Stimulated activated naive CD8-positive, alpha-beta T cell treated with anti-CD3 and anti-CD28 coated beads, Interleukin-15, Interleukin-2, amounts not matched to agents 100 ng/mL and 50 ng/mL, for 24 hours (primary cell): ENCODE measurements at regions not wholly inside any gene's neighbourhood (a gene's known extent, or its start where the extent isn't known, plus 50 kb on each side); places are given as distances from the start of the nearest gene placed in this dataset.

Experiments
- H3K27ac Mint-ChIP-seq: one replicate; pipeline ENCODE4 v1.8.0; 2021; ENCODE audit warnings: mild to moderate bottlenecking, mixed read lengths
- H3K27me3 Mint-ChIP-seq: one replicate; pipeline ENCODE4 v1.8.0; 2021; ENCODE audit warnings: mixed read lengths
- H3K36me3 Mint-ChIP-seq: one replicate; pipeline ENCODE4 v1.8.0; 2021; ENCODE audit warnings: low read depth, mixed read lengths
- H3K4me1 Mint-ChIP-seq: one replicate; pipeline ENCODE4 v1.8.0; 2021; ENCODE audit warnings: low read depth, mixed read lengths
- H3K4me3 Mint-ChIP-seq: one replicate; pipeline ENCODE4 v1.8.0; 2021; ENCODE audit warnings: mild to moderate bottlenecking, mixed read lengths
- H3K9me3 Mint-ChIP-seq: one replicate; pipeline ENCODE4 v1.8.0; 2021; ENCODE audit warnings: mixed read lengths

- Mint-ChIP-seq H3K36me3 (no peaks in the 10 kb centered on the region), H3K9me3 (no peaks in the 10 kb centered on the region), H3K27ac (no peak overlapping the region), H3K4me1 (no peaks in the 10 kb centered on the region), H3K27me3 (peaks cover 16% of the 10 kb centered on the region), H3K4me3 (no peak overlapping the region)
Measured at GRCh38 chr14:61154641-61155040, 126.5 kb downstream of the TMEM30B start.

GRCh38 chr14:61153914-61154545 lies 127.1 kb downstream of the TMEM30B start:
- peaks cover 16% of the 10 kb centered on the region for H3K27me3 Mint-ChIP-seq
- H3K9me3 Mint-ChIP-seq: no peaks in the 10 kb centered on the region
- H3K4me1 Mint-ChIP-seq: no peaks in the 10 kb centered on the region
- no peaks in the 10 kb centered on the region for H3K36me3 Mint-ChIP-seq
- H3K4me3 Mint-ChIP-seq: no peak overlapping the region
- H3K27ac Mint-ChIP-seq: no peak overlapping the region

DNA sequence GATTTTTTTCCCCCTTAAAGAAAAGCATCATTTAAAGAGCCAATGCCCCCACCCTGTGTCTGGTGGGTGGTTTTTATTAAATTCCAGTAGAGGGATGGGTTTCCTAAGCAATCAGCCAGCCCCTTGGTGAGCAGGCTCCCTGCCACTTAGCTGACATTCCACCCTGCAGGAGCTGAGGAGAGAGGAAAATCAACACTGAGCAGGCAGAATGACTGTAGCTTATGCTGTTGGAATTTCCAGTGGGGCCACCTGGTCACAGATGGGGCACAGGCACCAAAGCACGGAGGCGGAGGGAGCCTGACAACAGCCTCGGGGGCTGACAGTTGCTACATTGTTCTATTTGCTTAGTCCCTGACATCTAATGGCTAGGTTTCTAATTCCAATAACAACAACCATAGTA lies 127.7 kb downstream of the TMEM30B start:
- Mint-ChIP-seq H3K9me3 (no peaks in the 10 kb centered on the region), H3K27me3 (peaks cover 16% of the 10 kb centered on the region), H3K36me3 (no peaks in the 10 kb centered on the region), H3K4me1 (no peaks in the 10 kb centered on the region), H3K27ac (no peak overlapping the region), H3K4me3 (no peak overlapping the region)

DNA sequence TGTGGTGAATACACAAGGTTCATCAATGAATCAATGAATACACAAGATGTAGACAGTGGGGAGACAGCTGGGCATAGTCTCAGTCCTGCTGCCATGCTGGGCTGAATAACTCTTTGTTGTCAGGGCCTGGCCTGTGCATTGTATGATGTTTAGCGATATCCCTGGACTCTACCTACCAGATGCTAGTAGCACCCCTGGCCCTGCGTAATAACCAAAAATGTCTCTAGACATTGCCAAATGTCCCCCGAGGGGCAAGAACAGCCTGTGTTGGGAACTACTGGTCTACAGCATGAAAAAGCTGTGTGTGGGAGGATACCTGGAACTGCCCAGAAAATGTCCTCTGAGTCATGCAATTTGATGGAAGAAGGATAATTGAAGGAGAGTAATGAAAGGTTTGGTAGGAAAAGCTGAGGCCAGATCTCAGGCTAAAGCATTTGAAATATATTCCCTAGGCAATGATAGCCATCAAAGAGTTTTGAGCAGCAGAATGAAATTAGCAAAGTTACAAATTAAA lies 128.2 kb downstream of the TMEM30B start:
- Mint-ChIP-seq H3K27me3 (peaks cover 16% of the 10 kb centered on the region), H3K4me3 (no peak overlapping the region), H3K4me1 (no peaks in the 10 kb centered on the region), H3K9me3 (no peaks in the 10 kb centered on the region), H3K27ac (no peak overlapping the region), H3K36me3 (no peaks in the 10 kb centered on the region)

DNA sequence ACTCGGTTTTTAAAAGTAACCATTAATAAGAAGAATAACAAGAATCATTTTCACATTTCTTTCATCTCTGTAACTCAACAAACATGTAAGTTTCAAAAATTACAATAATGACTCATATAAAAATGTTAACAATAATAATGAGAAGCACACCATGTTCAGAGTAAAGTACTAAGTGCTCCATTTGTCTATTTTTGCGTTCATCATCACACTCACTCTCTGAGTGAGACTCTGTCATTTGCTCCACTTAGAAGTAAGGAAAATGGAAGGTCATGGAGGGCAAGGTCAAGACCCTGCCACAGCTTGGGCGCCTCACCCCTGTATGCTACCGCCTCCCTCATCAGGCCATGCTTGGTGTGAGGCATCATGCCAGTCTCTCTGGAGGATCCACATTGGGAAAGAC lies 129.9 kb downstream of the TMEM30B start:
- Mint-ChIP-seq H3K4me3 (no peak overlapping the region), H3K27me3 (peaks cover 10% of the 10 kb centered on the region), H3K4me1 (no peaks in the 10 kb centered on the region), H3K36me3 (no peaks in the 10 kb centered on the region), H3K9me3 (no peaks in the 10 kb centered on the region), H3K27ac (no peak overlapping the region)

DNA sequence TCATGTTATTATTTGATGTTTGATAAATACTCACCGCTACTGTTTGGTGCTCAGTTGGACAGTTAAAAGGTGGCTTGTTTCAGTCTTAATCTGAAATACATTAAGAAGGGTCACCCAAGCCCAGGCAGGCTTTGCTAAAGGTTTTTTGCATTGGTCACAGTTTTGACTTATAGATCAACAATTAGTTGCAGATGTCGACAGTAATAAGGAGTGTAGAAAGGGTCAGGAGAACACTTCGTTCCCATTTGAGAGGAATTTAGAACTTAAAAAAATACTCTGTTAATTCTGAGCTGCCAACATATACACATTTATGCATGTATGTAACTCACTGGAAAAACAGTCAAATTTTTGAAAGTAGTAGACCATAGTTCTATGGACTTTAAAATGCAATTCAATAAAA lies 130.3 kb downstream of the TMEM30B start:
- peaks cover 10% of the 10 kb centered on the region for H3K27me3 Mint-ChIP-seq
- H3K9me3 Mint-ChIP-seq: no peaks in the 10 kb centered on the region
- H3K27ac Mint-ChIP-seq: no peak overlapping the region
- H3K36me3 Mint-ChIP-seq: no peaks in the 10 kb centered on the region
- no peak overlapping the region for H3K4me3 Mint-ChIP-seq
- no peaks in the 10 kb centered on the region for H3K4me1 Mint-ChIP-seq

DNA sequence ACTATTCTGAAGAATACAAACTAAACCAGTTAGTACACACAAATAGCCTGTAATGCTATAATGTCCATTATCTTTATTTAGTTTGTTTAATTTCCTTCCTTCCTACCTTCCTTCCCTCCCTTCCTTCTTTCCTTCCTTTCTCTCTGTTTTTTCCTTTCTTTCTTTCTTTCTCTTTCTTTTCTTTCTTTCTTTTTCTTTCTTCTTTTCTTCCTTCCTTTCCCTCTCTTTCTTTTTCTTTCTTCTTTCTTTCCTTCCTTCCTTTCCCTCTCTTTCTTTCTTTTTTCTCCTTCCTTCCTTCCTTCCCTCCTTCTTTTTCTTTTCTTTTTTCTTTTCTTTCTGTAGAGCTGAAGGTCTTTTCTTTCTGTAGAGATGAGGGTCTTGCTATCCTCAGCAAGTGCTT lies 131.2 kb downstream of the TMEM30B start:
- peaks cover 8% of the 10 kb centered on the region for H3K27me3 Mint-ChIP-seq
- no peaks in the 10 kb centered on the region for H3K36me3 Mint-ChIP-seq
- no peak overlapping the region for H3K27ac Mint-ChIP-seq
- H3K9me3 Mint-ChIP-seq: peaks cover 6% of the 10 kb centered on the region
- H3K4me1 Mint-ChIP-seq: no peaks in the 10 kb centered on the region
- no peak overlapping the region for H3K4me3 Mint-ChIP-seq

- Mint-ChIP-seq H3K9me3 (peaks cover 11% of the 10 kb centered on the region), H3K27ac (no peak overlapping the region), H3K27me3 (peaks cover 6% of the 10 kb centered on the region), H3K4me3 (no peak overlapping the region), H3K4me1 (no peaks in the 10 kb centered on the region), H3K36me3 (no peaks in the 10 kb centered on the region)
Measured at GRCh38 chr14:61148742-61149350, 132.3 kb downstream of the TMEM30B start.

GRCh38 chr14:61147831-61148549 lies 133.1 kb downstream of the TMEM30B start:
- Mint-ChIP-seq H3K4me1 (no peaks in the 10 kb centered on the region), H3K27me3 (peaks cover 5% of the 10 kb centered on the region), H3K36me3 (no peaks in the 10 kb centered on the region), H3K4me3 (no peak overlapping the region), H3K27ac (no peak overlapping the region), H3K9me3 (peaks cover 16% of the 10 kb centered on the region)

DNA sequence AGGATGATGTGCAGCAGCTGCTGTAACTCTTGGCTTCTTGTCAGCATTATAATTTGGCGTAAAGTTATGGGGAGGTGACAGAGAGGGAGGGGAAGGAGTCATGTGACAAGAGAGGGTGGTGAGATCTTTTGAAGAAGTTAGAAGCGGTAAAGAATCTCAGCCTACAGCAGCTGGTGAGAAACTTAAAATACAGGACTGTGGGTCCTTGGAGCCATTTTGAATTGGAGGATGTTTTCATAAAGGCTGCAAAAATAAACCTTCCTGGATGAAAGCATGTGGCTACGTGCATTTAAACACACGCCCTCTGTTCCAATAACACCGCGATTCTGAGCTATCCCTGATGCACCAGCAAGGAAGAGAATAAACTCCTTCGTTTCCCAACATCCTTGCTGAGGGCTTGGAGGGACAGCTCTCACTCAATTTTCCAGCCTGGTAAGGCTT lies 133.7 kb downstream of the TMEM30B start:
- Mint-ChIP-seq H3K4me3 (no peak overlapping the region), H3K36me3 (no peaks in the 10 kb centered on the region), H3K4me1 (no peaks in the 10 kb centered on the region), H3K9me3 (peaks cover 20% of the 10 kb centered on the region), H3K27ac (no peak overlapping the region), H3K27me3 (peaks cover 3% of the 10 kb centered on the region)

GRCh38 chr14:61146899-61147298 lies 134.2 kb downstream of the TMEM30B start:
- Mint-ChIP-seq H3K9me3 (peaks cover 20% of the 10 kb centered on the region), H3K4me3 (no peak overlapping the region), H3K27ac (no peak overlapping the region), H3K27me3 (peaks cover 3% of the 10 kb centered on the region), H3K4me1 (no peaks in the 10 kb centered on the region), H3K36me3 (no peaks in the 10 kb centered on the region)

DNA sequence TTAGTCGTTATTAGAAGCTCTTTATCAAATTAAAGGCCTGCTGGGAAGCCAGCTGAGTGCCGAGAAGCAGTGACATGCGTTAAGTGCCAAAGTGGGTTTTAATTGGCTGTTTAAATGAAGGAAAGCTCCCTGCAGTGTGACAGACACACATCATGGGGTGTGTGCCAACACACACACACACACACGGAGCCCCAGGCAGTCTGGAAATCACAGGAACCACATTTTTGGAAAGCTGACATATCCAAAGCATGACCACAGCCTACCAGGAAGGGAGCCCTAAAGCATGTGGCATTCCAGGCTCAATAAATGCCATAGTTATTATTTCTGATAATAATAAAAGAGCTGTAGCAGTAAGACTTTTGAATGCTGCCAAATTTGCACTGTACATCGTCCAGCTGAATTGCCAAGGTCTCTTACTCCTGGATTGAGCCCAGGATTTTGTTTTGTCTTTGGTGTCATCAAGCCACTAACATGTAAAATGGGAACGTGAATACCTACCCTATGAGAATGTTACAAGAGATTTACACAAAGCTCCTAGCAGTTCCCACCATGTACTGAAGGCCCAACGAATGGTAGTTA lies 135.1 kb downstream of the TMEM30B start:
- peaks cover 20% of the 10 kb centered on the region for H3K9me3 Mint-ChIP-seq
- H3K27me3 Mint-ChIP-seq: peaks cover 3% of the 10 kb centered on the region
- H3K4me3 Mint-ChIP-seq: no peak overlapping the region
- H3K4me1 Mint-ChIP-seq: no peaks in the 10 kb centered on the region
- no peaks in the 10 kb centered on the region for H3K36me3 Mint-ChIP-seq
- H3K27ac Mint-ChIP-seq: no peak overlapping the region

DNA sequence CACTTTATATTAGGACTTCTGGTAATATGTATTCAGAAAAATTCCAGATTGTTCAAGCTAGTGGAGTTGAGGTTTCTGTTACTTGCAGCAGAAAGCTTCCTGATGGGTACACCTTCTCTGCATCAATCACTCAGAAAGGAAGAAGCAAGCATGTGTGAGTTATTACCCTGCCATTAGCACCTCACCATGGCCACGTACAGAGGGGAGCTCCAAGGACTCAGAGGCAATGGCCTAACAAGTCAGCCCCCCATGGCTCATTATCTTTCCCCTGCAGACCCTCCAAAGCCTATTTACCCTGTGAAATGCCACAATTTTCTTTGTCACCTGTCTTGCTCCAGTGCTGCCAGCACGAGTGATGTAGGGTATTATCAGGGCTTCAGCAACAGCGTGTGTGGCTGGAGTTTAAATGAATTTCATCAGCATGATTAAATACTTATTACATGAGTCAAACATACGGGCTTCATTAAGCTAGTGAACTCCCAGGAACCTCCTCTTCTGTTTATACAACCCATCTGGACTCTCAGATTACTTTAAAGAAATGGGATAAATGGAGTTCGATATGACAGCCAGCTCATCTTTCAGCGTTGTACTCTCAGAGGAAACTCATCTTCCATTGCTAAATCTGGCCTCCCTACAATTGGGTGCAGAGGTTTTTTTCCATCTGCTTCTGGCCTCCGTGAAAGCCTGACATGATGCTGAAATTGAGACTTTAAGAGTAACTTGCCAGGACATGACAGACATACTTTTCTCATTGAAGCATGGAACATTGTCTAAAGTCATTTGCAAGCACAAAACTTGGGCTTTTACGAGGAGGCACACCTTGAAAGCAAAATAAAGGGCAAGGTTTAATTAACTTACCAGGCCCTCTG lies 135.9 kb downstream of the TMEM30B start:
- H3K4me1 Mint-ChIP-seq: no peaks in the 10 kb centered on the region
- no peak overlapping the region for H3K4me3 Mint-ChIP-seq

More for the DNA sequence above, 135.9 kb downstream of the TMEM30B start:
- no peak overlapping the region for H3K27ac Mint-ChIP-seq
- peaks cover under 1% of the 10 kb centered on the region for H3K27me3 Mint-ChIP-seq
- H3K36me3 Mint-ChIP-seq: no peaks in the 10 kb centered on the region
- H3K9me3 Mint-ChIP-seq: peaks cover 20% of the 10 kb centered on the region
